ENCODE measurements at regions not wholly inside any gene's neighbourhood (a gene's known extent, or its start where the extent isn't known, plus 50 kb on each side); places are given as distances from the start of the nearest gene placed in this dataset.
"Not testable (repeated sequence)": the region's sequence is repeated elsewhere in the genome, so short reads cannot be mapped to it uniquely, and the experiment has no call there.

- DNase-seq, result not testable (repeated sequence)
Observed at GRCh38 chr20:5381527-5381926, 64.8 kb upstream of the PROKR2 start.

GRCh38 chr20:5377484-5377883, 60.7 kb upstream of the PROKR2 start:
- DNase-seq, result no peak

- DNase-seq, result no peak
Observed at GRCh38 chr20:5376228-5376627, 59.5 kb upstream of the PROKR2 start.

- DNase-seq, result no peak
Observed at GRCh38 chr20:5374171-5374570, 57.4 kb upstream of the PROKR2 start.

GRCh38 chr20:5372371-5372770, 55.6 kb upstream of the PROKR2 start:
- no peak for DNase-seq

GRCh38 chr20:5369629-5370028, 52.9 kb upstream of the PROKR2 start:
- DNase-seq, result no peak

Data from fibroblast of skin of right biceps (primary cell).